AG04450 (cell line): ENCODE measurements at regions not wholly inside any gene's neighbourhood (a gene's known extent, or its start where the extent isn't known, plus 50 kb on each side); places are given as distances from the start of the nearest gene placed in this dataset.

Experiments used
- CTCF ChIA-PET: fragments of 300-600, 350-600 bp; formaldehyde crosslinking; extraction: SDS; loops from one replicate; lab custom pipeline; 2022; ENCODE audit warnings: antibody characterized with exemption, inconsistent platforms; lab: Charles Lee
- POLR2A ChIA-PET: fragments of 350-600 bp; formaldehyde crosslinking; extraction: SDS; loops from one replicate; lab custom pipeline; 2021; ENCODE audit warnings: antibody characterized with exemption, inconsistent platforms; lab: Yijun Ruan, JAX
- DNase-seq: peaks from one replicate; pipeline ENCODE4 v3.0.0-alpha.2; 2011; ENCODE audit warnings: low read depth, low spot score
- H3K27ac ChIP-seq: one replicate; pipeline ENCODE4 v1.5.1; 2012; ENCODE audit warnings: low read depth, low read length, control low read depth
- H3K27me3 ChIP-seq: one replicate; pipeline ENCODE4 v1.6.0; 2012; ENCODE audit warnings: low read length; ENCODE audit not compliant: control insufficient read depth, insufficient read depth
- H3K4me3 ChIP-seq: 2 replicates; pipeline ENCODE4 v1.5.1; 2011; ENCODE audit warnings: mild to moderate bottlenecking, low read depth, low read length, control low read depth
- H3K9me3 ChIP-seq: 2 replicates; pipeline ENCODE4 v1.5.1; 2012; ENCODE audit warnings: low read length; ENCODE audit not compliant: control insufficient read depth, insufficient read depth
- TF ChIP-seq, protein P1 (sequence below): IDR thresholded peaks from 2 replicates; pipeline ENCODE4 v1.5.1; 2011; ENCODE audit warnings: low read depth, low read length, control low read depth, inconsistent platforms

DNA sequence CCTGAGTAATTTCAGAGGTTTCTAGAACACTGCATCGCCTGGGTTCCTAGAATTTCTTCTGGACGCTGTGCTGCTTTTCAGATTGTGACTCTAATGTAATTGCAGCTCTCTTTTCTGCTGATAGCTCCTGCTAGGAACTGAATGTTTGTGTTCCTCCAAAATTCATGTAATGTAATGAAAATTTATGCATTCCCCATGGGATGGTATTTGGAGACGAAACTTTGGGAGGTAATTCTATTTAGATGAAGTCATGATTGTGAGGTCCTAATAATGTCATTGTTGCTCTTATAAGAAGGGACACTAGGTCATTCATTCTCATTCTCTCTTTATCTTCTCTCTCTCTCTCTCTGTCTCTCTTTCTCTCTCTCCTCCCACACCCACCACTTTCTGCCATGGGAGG lies 223.9 kb upstream of the DOK6 start:
- no peaks in the 10 kb centered on the region for H3K27me3 ChIP-seq
- ChIA-PET CTCF (no interaction called here), POLR2A (no interaction called here)
- TF ChIP-seq, protein P1, sequence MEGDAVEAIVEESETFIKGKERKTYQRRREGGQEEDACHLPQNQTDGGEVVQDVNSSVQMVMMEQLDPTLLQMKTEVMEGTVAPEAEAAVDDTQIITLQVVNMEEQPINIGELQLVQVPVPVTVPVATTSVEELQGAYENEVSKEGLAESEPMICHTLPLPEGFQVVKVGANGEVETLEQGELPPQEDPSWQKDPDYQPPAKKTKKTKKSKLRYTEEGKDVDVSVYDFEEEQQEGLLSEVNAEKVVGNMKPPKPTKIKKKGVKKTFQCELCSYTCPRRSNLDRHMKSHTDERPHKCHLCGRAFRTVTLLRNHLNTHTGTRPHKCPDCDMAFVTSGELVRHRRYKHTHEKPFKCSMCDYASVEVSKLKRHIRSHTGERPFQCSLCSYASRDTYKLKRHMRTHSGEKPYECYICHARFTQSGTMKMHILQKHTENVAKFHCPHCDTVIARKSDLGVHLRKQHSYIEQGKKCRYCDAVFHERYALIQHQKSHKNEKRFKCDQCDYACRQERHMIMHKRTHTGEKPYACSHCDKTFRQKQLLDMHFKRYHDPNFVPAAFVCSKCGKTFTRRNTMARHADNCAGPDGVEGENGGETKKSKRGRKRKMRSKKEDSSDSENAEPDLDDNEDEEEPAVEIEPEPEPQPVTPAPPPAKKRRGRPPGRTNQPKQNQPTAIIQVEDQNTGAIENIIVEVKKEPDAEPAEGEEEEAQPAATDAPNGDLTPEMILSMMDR, result no peak
- H3K9me3 ChIP-seq, result no peaks in the 10 kb centered on the region
- no peak overlapping the region for H3K27ac ChIP-seq
- H3K4me3 ChIP-seq, result no peak overlapping the region
- DNase-seq, result no peak

DNA sequence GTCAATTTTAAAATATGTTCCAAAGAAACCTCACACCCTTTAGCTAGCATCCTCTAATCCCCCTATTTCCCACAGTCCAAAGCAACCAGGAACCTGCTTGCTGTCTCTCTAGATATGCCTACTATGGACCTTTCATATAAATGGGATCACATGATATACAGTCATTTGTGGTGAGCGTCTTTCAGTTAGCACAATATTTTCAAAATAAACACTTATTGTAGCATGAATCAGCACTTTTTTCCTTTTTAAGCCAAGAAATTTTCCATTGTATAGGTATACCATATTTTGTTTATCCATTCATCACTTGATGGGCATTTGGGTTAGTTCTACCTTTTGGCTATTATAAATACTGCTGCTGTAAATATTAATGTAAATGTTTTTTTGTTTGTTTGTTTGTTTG lies 223.0 kb upstream of the DOK6 start:
- no peak for DNase-seq
- no peaks in the 10 kb centered on the region for H3K27me3 ChIP-seq
- TF ChIP-seq, protein P1, result no peak
- ChIA-PET CTCF (no interaction called here), POLR2A (no interaction called here)
- H3K27ac ChIP-seq, result no peak overlapping the region
- no peak overlapping the region for H3K4me3 ChIP-seq
- H3K9me3 ChIP-seq, result no peaks in the 10 kb centered on the region

DNA sequence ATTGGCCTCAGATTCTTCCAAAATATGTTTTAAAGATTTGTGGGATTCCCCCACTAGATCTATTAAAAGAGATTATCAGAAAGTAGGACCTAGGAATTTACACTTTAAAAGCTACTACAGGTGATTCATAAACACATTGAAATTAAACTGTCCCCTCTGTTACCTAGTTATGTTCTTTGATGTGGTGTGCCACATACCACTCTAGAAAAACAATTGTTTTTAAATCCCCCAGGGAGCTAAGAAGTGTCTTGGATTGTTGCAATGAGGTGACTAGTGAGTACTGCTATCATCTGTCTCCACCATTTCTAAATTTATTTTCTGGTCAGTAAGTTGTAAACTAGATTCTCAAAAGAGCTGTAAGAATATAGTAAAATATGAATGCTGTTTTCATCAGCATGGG lies 214.5 kb upstream of the DOK6 start:
- H3K27ac ChIP-seq, result no peak overlapping the region
- TF ChIP-seq, protein P1, result no peak
- H3K4me3 ChIP-seq, result no peak overlapping the region
- H3K27me3 ChIP-seq, result no peaks in the 10 kb centered on the region
- DNase-seq, result no peak
- H3K9me3 ChIP-seq, result no peaks in the 10 kb centered on the region
- ChIA-PET POLR2A (no interaction called here), CTCF (no interaction called here)

DNA sequence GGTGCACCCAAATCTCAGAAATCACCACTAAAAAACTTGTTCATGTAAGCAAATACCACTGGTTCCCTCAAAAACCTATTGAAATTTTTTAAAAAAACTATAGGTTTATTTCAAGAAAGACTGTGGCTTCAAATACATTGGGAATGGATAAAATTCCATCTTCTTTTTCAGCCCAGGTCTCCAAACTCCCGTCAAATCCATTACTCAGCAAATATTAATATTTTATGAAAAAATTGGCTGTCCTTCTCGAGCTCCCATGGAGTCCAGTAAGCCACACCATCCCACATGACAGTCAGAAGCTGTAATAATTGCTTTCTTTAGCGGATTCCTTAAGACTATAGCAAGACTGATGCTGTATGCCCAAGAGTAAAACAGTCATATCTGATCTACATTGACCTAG lies 204.4 kb upstream of the DOK6 start:
- H3K27me3 ChIP-seq, result no peaks in the 10 kb centered on the region
- TF ChIP-seq, protein P1, result no peak
- no peaks in the 10 kb centered on the region for H3K9me3 ChIP-seq
- H3K27ac ChIP-seq, result no peak overlapping the region
- ChIA-PET CTCF (no interaction called here), POLR2A (no interaction called here)
- no peak for DNase-seq
- no peak overlapping the region for H3K4me3 ChIP-seq

DNA sequence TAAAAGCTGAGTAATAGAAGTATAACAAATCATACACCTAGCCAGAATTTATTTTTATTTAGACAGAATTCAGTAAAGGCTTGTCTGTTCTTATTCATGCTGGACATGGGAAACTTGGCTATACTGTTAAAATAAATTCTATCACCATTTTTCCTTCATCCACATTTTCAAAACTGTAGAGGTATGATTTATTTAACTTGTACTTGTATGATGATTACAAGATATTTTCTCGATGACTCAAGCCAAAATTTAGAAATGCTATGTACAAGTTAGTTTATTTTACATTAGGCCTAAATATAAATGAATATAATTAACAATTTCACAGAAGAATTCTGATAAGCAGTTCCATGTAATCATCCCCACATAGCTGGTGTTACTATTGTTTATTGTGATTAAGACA lies 194.8 kb upstream of the DOK6 start:
- no peak for DNase-seq
- TF ChIP-seq, protein P1, result no peak
- no peak overlapping the region for H3K4me3 ChIP-seq
- H3K9me3 ChIP-seq, result no peaks in the 10 kb centered on the region
- H3K27ac ChIP-seq, result no peak overlapping the region
- H3K27me3 ChIP-seq, result no peaks in the 10 kb centered on the region
- CTCF ChIA-PET, result no interaction called here
- POLR2A ChIA-PET, result no interaction called here
